Tibial nerve (tissue), 4 donors: ENCODE measurements at regions not wholly inside any gene's neighbourhood (a gene's known extent, or its start where the extent isn't known, plus 50 kb on each side); places are given as distances from the start of the nearest gene placed in this dataset.

Source experiments
- DNase-seq, 2 donors: peaks; one replicate each; pipeline ENCODE4 v3.0.0-alpha.2; 2019; ENCODE audit warnings: low spot score in 2 of 2
- H3K27ac ChIP-seq, 4 donors: fragments of 200-600 bp; sonication (generic) in 3 of 4; one replicate each; pipeline ENCODE4 v1.5.1; 2017 to 2019; ENCODE audit warnings: mild to moderate bottlenecking in 1 of 4
- H3K27me3 ChIP-seq, 2 donors: fragments of 200-600 bp; sonication (generic) in 1 of 2; one replicate each; pipeline versions ENCODE4 v1.5.1 to v1.6.0; 2017 to 2019
- H3K36me3 ChIP-seq, 3 donors: fragments of 200-600 bp; sonication (generic); one replicate each; pipeline ENCODE4 v1.5.1; 2018 to 2019
- H3K4me1 ChIP-seq, 4 donors: fragments of 200-600 bp; sonication (generic) in 3 of 4; one replicate each; pipeline ENCODE4 v1.5.1; 2017 to 2019
- H3K4me3 ChIP-seq, 4 donors: fragments of 200-600 bp; sonication (generic) in 3 of 4; one replicate each; pipeline ENCODE4 v1.5.1; 2017 to 2019; ENCODE audit warnings: mild to moderate bottlenecking in 1 of 4, moderate library complexity in 1 of 4
- H3K9me3 ChIP-seq, 4 donors: fragments of 200-600 bp; sonication (generic) in 3 of 4; one replicate each; pipeline ENCODE4 v1.5.1; 2017 to 2019
- EP300 ChIP-seq, 2 donors: sonication (generic); formaldehyde crosslinking; IDR thresholded peaks; one replicate each; pipeline ENCODE4 v1.6.1; 2017; ENCODE audit warnings: antibody characterized with exemption in 2 of 2, mild to moderate bottlenecking in 1 of 2
- POLR2A ChIP-seq, 2 donors: fragments of 450-650 bp; IDR thresholded peaks; one replicate each; pipeline ENCODE4 v1.6.1; 2017; ENCODE audit warnings: antibody characterized with exemption in 2 of 2, mild to moderate bottlenecking in 2 of 2, moderate library complexity in 2 of 2
- WGBS, 2 donors: methylation state at CpG; one replicate each; pipeline ENCODE4 v1.1.5; 2018; 5-methylcytosine and 5-hydroxymethylcytosine counted together
- TF ChIP-seq, protein P1 (sequence below), 5 experiments: fragments of 200-600 bp in 3 of 5; fragments of 450-650 bp in 2 of 5; sonication (generic) in 3 of 5; IDR thresholded peaks; one replicate each; pipeline ENCODE4 v1.5.1; 2016 to 2019; ENCODE audit warnings: antibody characterized with exemption in 5 of 5, mild to moderate bottlenecking in 3 of 5, moderate library complexity in 2 of 5

GRCh38 chr6:30801950-30802349, 57.6 kb upstream of the IER3 start:
- Histone ChIP-seq H3K36me3 (no peaks in the 10 kb centered on the region), H3K4me3 (no peak overlapping the region), H3K27me3 (no peaks in the 10 kb centered on the region), H3K27ac (no peak overlapping the region), H3K9me3 (no peaks in the 10 kb centered on the region), H3K4me1 (peaks cover 0 to 27% (median 2%) of the 10 kb centered on the region in 4 donors)
- WGBS, 2 donors = 85 to 87% methylated on average over 8 of the region's 8 CpGs
- no peak for DNase-seq
- TF ChIP-seq EP300 (IDR thresholded peaks at IDR 0.05) (no peak), POLR2A (IDR thresholded peaks at IDR 0.05) (no peak)
- TF ChIP-seq, protein P1, sequence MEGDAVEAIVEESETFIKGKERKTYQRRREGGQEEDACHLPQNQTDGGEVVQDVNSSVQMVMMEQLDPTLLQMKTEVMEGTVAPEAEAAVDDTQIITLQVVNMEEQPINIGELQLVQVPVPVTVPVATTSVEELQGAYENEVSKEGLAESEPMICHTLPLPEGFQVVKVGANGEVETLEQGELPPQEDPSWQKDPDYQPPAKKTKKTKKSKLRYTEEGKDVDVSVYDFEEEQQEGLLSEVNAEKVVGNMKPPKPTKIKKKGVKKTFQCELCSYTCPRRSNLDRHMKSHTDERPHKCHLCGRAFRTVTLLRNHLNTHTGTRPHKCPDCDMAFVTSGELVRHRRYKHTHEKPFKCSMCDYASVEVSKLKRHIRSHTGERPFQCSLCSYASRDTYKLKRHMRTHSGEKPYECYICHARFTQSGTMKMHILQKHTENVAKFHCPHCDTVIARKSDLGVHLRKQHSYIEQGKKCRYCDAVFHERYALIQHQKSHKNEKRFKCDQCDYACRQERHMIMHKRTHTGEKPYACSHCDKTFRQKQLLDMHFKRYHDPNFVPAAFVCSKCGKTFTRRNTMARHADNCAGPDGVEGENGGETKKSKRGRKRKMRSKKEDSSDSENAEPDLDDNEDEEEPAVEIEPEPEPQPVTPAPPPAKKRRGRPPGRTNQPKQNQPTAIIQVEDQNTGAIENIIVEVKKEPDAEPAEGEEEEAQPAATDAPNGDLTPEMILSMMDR (IDR thresholded peaks at IDR 0.05) = no peak

GRCh38 chr6:30800871-30801270, 56.5 kb upstream of the IER3 start:
- H3K9me3 ChIP-seq = no peaks in the 10 kb centered on the region
- peak overlapping the region in 1 of 4 donors; percentile 54 for H3K27ac ChIP-seq
- H3K36me3 ChIP-seq = no peaks in the 10 kb centered on the region
- H3K4me3 ChIP-seq = no peak overlapping the region
- peaks cover 0 to 27% (median 2%) of the 10 kb centered on the region in 4 donors for H3K4me1 ChIP-seq
- no peaks in the 10 kb centered on the region for H3K27me3 ChIP-seq
- no peak for TF ChIP-seq POLR2A (IDR thresholded peaks at IDR 0.05)
- peak in 1 of 2 donors; percentile 24 for TF ChIP-seq EP300 (IDR thresholded peaks at IDR 0.05)
- no peak for DNase-seq
- 42% methylated on average over 6 of the region's 6 CpGs for WGBS, 2 donors

- H3K9me3 ChIP-seq = no peaks in the 10 kb centered on the region
- H3K4me1 ChIP-seq = peaks cover 0 to 27% (median 2%) of the 10 kb centered on the region in 4 donors
- no peak for DNase-seq
- H3K4me3 ChIP-seq = no peak overlapping the region
- H3K27me3 ChIP-seq = no peaks in the 10 kb centered on the region
- TF ChIP-seq POLR2A (IDR thresholded peaks at IDR 0.05) = no peak
- no peak for TF ChIP-seq EP300 (IDR thresholded peaks at IDR 0.05)
- TF ChIP-seq, protein P1 (IDR thresholded peaks at IDR 0.05) = no peak
- H3K36me3 ChIP-seq = no peaks in the 10 kb centered on the region
- H3K27ac ChIP-seq = no peak overlapping the region
- WGBS, 2 donors = 50 to 58% methylated on average over 3 of the region's 3 CpGs
Observed at GRCh38 chr6:30799210-30799609, 54.9 kb upstream of the IER3 start.

DNA sequence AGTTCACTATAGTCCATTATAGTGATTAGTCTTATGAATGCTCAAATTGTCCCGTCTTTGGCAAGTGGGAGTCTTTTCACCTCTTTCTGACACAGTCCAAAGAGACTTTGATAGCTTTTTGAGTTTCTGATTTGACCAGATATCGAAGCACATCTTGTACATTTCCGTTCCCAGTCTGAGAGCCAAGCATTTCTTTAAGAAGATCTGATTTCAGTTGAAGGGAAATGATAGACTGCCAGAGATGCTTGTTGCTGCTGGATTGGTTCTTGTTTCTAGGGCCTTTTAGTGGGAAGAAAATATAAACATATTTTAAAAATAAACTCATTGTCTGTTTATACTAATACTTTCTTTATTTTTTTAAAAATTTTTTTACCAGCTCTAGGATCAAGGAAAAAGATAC, 54.1 kb upstream of the IER3 start:
- WGBS, 2 donors = 24 to 32% methylated on average over 3 of the region's 3 CpGs
- H3K4me3 ChIP-seq = no peak overlapping the region
- peak overlapping the region in 1 of 4 donors; percentile 23 for H3K27ac ChIP-seq
- no peaks in the 10 kb centered on the region for H3K36me3 ChIP-seq
- no peak for TF ChIP-seq EP300 (IDR thresholded peaks at IDR 0.05)
- TF ChIP-seq, protein P1 (IDR thresholded peaks at IDR 0.05) = no peak
- TF ChIP-seq POLR2A (IDR thresholded peaks at IDR 0.05) = no peak
- no peaks in the 10 kb centered on the region for H3K27me3 ChIP-seq
- H3K9me3 ChIP-seq = no peaks in the 10 kb centered on the region
- DNase-seq = no peak
- H3K4me1 ChIP-seq = peaks cover 0 to 30% (median 4%) of the 10 kb centered on the region in 4 donors

GRCh38 chr6:30795549-30796293, 51.4 kb upstream of the IER3 start:
- Histone ChIP-seq H3K27ac (no peak overlapping the region), H3K4me3 (no peak overlapping the region), H3K4me1 (peaks cover 0 to 27% (median 6%) of the 10 kb centered on the region in 4 donors), H3K27me3 (no peaks in the 10 kb centered on the region), H3K36me3 (no peaks in the 10 kb centered on the region), H3K9me3 (no peaks in the 10 kb centered on the region)
- TF ChIP-seq, protein P1 (IDR thresholded peaks at IDR 0.05) = no peak
- no peak for TF ChIP-seq EP300 (IDR thresholded peaks at IDR 0.05)
- TF ChIP-seq POLR2A (IDR thresholded peaks at IDR 0.05) = no peak
- WGBS, 2 donors = 80 to 88% methylated on average over 3 of the region's 3 CpGs
- no peak for DNase-seq
